8988T (cell line): ENCODE measurements at regions not wholly inside any gene's neighbourhood (a gene's known extent, or its start where the extent isn't known, plus 50 kb on each side); places are given as distances from the start of the nearest gene placed in this dataset.
"Not testable (repeated sequence)": the region's sequence is repeated elsewhere in the genome, so short reads cannot be mapped to it uniquely, and the experiment has no call there.

Experiments used
- DNase-seq: peaks from one replicate; pipeline ENCODE4 v3.0.0; 2011

- no peak for DNase-seq
Measured at GRCh38 chr3:69688400-69688799, 50.9 kb upstream of the MITF start.

DNA sequence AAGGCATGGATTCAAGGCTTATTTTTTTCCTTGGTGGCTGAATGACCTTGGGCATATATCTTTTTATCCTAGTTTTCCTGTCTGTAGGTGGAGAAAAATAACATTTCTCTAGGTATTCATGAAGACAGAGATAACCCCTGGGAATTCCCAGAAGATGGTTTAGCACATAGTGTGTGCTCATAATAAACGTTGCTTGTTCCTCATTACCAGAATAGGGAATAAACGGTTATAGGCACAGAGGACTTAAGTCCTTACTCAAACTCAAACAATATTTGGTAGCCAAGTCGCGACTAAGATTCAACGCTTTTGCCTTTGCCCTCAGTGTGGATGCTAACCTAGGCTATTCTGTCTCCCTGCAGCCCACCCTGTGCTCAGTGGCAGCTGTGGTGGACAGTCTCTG, 51.6 kb upstream of the MITF start:
- no peak for DNase-seq

DNA sequence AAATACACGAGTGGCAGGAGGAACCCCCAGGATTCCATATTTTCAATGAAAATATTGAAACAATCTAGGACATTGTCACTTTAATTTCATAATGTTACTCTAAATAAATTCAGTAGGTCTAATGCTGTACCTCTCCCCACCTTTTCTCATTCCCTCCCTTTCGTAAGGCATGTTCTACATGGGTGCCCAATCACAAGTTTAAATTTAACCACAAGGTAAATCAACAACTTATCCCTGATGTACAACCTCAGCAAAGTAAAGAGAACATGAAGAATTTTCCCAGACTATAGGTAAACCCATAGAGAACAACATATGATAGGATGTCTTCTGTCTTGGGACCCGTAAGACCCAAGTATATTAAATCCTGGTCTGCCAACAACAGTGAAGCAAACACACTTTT, 53.2 kb upstream of the MITF start:
- DNase-seq: no peak

GRCh38 chr3:69684309-69684961, 54.8 kb upstream of the MITF start:
- DNase-seq: no peak

DNA sequence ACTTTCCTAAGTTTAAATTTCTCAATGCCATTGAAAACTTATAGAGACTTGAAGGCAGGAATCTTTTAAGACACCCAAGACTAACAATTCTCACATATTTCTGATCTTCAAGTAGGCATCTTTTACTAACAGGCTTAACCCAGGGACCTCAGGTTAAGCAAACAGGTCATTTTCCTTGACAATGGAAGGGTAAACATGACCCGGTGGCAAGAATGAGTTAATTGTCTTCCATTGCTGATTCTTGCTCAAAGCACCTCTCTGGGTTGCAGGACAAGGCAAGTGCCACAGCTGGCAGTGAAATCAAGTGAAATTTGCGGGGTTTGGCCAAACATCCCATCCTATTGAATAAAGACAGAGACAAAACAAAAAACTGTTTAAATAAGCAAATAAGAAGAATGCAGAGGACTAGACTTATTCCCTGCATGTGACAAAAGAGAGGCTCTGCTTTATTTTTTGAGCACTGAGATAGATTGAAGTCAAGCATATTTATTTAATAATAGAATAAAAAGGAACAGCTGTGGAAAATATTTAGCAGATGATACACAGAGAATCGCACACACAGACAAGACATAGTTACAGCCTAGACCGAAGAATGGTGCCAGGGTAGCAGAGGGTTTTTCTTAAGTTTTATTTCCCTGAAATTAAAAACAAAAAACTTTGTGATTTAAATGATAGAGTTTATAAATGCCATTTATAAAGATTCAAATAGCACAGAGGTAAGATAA, 56.0 kb upstream of the MITF start:
- no peak for DNase-seq

DNA sequence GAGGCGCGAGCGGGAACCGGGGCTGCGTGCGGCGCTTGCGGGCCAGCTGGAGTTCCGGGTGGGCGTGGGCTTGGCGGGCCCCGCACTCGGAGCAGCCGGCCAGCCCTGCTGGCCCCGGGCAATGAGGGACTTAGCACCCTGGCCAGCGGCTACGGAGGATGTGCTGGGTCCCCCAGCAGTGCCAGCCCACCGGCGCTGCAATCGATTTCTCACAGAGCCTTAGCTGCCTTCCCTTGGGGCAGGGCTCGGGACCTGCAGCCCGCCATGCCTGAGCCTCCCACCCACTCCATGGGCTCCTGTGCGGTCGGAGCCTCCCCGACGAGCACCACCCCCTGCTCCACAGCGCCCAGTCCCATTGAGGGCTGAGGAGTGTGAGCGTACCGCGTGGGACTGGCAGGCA, 61.8 kb upstream of the MITF start:
- DNase-seq: not testable (repeated sequence)

DNA sequence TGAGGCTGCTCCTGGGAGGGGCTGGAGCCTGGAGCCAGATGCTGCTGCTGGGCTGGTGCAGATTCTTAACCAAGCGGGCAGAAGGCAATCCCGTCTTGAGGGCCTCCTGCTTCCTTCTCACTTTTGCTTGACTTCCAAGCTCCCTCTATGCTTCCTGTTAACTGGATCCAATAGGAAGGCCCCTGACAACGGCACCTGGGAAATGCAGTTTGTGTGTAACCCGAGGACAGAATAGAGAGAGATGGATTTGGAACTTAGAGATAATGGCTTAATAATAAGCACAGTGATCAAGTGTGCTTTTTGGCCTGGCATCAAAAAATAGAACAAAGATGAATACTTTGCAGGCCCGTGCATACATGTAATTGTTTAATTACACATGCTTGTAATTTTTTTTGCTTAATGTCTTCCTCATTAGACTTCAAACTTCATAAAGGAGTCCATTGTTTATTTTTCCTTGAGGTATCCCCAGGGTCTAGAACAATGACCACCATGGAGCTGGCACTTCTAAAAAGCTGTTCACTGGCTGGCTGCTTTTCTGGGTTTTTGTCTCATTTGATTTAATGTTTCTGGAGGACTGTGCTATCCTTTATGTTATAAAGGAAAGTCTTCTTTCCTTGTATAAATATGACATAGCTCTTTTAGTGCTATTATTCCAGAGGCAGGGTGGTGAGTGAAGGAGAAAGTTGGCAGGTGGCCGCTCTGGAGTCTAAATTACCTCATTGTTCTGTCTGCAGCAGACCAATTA, 63.3 kb upstream of the MITF start:
- no peak for DNase-seq

DNA sequence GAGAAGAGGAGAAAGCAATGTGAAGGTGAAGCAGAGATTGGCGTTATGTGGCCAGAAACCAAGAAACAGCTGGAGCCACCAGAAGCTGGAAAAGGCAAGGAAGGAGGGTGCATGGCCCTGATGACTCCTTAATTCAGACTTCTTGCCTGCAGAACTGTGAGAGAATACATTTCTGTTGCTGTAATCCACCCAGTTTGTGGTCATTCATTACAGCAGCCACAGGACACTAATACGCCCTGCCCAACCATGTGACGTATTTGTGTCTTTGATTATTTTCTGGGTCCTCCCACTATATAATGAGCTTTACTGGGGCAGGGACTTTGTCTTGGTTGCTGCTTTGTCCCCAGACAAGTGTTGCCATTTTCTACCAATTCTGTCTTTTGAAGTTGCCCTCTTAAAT, 64.5 kb upstream of the MITF start:
- no peak for DNase-seq

GRCh38 chr3:69671082-69671952, 67.9 kb upstream of the MITF start:
- peak; percentile 33 for DNase-seq

- DNase-seq: no peak
Measured at GRCh38 chr3:69669070-69669469, 70.2 kb upstream of the MITF start.

- DNase-seq: no peak
Measured at GRCh38 chr3:69665026-69665737, 74.1 kb upstream of the MITF start.

- no peak for DNase-seq
Measured at GRCh38 chr3:69660631-69661030, 78.6 kb upstream of the MITF start.

DNA sequence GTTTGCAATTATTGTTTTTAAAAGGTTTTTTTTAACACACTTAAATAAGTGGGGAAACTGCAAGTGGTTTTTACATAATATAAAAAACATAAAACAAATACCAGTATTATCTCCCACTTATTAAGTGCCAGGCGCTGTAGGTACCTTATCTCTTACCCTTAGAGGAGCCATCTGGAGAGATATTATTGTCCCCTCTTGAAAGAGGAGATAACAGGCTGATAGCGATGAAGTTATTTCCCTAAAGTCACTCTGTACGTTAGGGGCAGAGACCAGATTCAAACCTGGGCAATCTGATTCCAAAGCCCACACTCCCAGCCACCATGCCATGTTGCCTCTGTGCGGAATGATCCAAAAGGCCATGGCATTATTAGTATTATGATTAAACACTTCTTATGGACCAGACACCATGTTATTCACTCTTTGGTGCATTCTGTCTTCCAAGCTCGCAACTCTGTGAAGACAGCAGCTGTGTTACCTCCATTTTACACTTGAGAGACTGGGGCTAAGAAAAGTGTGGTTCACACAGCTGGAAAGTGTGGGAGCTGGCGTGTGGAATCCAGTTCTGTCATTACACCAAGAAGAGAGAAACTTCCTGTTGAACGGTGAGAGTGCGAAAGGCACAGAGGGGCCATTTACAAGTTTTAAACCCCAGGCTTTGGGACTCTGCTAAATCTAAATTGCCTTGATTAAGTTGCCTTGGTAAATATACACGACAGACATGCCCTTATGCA, 79.9 kb upstream of the MITF start:
- DNase-seq: no peak

GRCh38 chr3:69658514-69659140, 80.6 kb upstream of the MITF start:
- DNase-seq: no peak

DNA sequence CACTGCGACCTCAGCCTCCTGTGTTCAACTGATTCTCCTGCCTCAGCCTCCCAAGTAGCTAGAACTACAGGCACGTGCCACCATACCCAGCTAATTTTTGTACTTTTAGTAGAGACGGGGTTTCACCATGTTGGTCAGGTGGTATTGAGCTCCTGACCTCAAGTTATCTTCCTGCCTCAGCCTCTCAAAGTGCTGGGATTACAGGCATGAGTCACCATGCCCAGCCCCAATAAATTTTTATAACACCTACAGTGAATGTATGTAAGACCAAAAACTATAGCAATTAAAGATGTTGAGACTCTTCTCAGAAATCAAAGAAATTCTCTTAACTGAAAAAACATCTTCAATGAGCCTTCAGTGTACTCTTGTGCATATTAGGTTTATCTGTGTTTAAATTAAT, 82.2 kb upstream of the MITF start:
- not testable (repeated sequence) for DNase-seq

- DNase-seq: no peak
Measured at GRCh38 chr3:69651765-69652164, 87.5 kb upstream of the MITF start.

DNA sequence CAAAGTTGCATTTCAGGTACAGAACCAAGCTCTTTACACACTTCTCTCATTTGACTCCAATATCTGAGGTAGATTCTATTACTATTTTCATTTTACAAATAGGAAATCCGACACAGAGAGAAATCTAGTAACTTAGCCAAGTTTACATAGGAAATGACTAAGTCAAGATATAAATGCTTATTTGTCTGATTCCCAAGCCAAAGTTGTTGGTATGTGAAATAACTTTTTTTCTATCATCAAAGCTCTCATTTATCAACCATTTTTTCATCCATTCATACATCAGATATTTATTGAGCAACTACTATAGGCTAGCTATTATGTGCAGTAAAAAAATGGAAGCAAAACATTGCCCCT, 89.2 kb upstream of the MITF start:
- DNase-seq: no peak

GRCh38 chr3:69649120-69650065, 89.9 kb upstream of the MITF start:
- DNase-seq: no peak

- DNase-seq: no peak
Measured at GRCh38 chr3:69648126-69648525, 91.1 kb upstream of the MITF start.

DNA sequence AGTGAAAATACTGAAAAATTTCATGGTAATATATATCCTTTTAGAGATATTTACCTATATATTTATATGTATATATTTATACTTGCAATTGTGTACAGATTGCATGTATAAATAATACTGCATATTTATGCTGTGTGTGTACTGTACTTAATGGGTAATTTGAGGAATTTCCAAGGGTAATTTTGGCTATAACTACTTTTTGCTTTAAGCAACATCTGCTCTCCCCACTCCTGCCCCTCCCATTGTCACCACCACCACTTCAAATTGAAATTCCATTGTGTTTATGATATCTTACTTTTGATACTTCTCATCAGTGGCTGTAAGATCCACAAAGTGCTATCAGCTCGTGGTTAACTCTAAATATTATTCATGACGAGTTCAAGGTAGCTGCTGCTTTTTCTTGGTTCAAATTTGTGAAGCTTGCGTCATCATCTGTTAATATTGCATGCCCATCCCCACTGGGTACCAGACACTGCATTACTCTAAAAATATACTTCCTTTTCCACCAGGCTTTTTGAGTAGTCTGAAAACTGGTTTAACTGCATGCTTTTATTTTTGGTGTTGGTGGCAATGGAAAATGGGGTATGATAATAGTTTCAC, 91.7 kb upstream of the MITF start:
- DNase-seq: no peak
